HCT116 (cell line): ENCODE measurements at regions not wholly inside any gene's neighbourhood (a gene's known extent, or its start where the extent isn't known, plus 50 kb on each side); places are given as distances from the start of the nearest gene placed in this dataset.

Experiments used
- ATAC-seq: fragments of 200-7000 bp; cut with Tn5 transposase; 2 replicates; pipeline ENCODE4 v1.9.1; 2020; ENCODE audit warnings: mild to moderate bottlenecking, moderate library complexity
- BruUV-seq: library from RNA; stranded (reverse); fragments of 400-500 nt; replicated peaks from 2 replicates; lab custom pipeline; 2021; lab: Mats Ljungman, UMichigan
- CTCF ChIA-PET: fragments of 300-600 bp; sonication (Branson Sonifier 250); formaldehyde crosslinking; loops from one replicate; lab custom pipeline; 2021; ENCODE audit warnings: antibody characterized with exemption; lab: Charles Lee
- POLR2A ChIA-PET: fragments of 300-600, 350-600 bp; sonication (Branson Sonifier 250); formaldehyde crosslinking; loops from one replicate; lab custom pipeline; 2021; ENCODE audit warnings: antibody characterized with exemption; lab: Charles Lee
- RAD21 ChIA-PET, 2 experiments: fragments of 300-600 bp; sonication (Branson Sonifier 250); formaldehyde crosslinking; loops; one replicate each; lab custom pipeline; 2023; ENCODE audit warnings: low total read pairs in 2 of 2; ENCODE audit not compliant: uncharacterized antibody in 2 of 2, unreplicated experiment in 2 of 2, low non-redundant PET in 1 of 2; lab: Charles Lee
- DNase-seq: peaks from one replicate; pipeline ENCODE4 v3.0.0-alpha.2; 2010; ENCODE audit warnings: low read depth, low spot score
- H2AFZ ChIP-seq: fragments of 200-600 bp; shearing (Covaris generic), sonication (generic); 2 replicates; pipeline ENCODE4 v1.6.1; 2017; ENCODE audit warnings: low read depth, mixed run types, mixed read lengths, antibody characterized with exemption, low read length; ENCODE audit not compliant: poor library complexity, severe bottlenecking
- H3K27ac ChIP-seq: 2 replicates; pipeline ENCODE4 v1.5.1; 2012; ENCODE audit warnings: low read depth, low read length
- H3K27me3 ChIP-seq: fragments of 200-600 bp; sonication (generic); 2 replicates; pipeline ENCODE4 v1.6.1; 2016; ENCODE audit warnings: mixed run types, low read length, mixed read lengths; ENCODE audit not compliant: insufficient read depth
- H3K36me3 ChIP-seq, 2 experiments: fragments of 200-500 bp in 1 of 2; fragments of 200-600 bp in 1 of 2; sonication (Bioruptor generic) in 1 of 2; sonication (generic) in 1 of 2; 2 replicates each; pipeline versions ENCODE4 v1.5.1 to v1.6.1; 2014 to 2016; ENCODE audit warnings: low read length in 2 of 2, inconsistent platforms in 1 of 2, mixed read lengths in 1 of 2, mixed run types in 1 of 2; ENCODE audit not compliant: insufficient read depth in 2 of 2, control insufficient read depth in 1 of 2
- H3K4me1 ChIP-seq, 2 experiments: fragments of 200-600 bp in 1 of 2; sonication (generic) in 1 of 2; 2 replicates each; pipeline versions ENCODE4 v1.5.1 to v1.6.1; 2012 to 2017; ENCODE audit warnings: low read length in 2 of 2, inconsistent platforms in 1 of 2, mild to moderate bottlenecking in 1 of 2, mixed read lengths in 1 of 2, mixed run types in 1 of 2, moderate library complexity in 1 of 2; ENCODE audit not compliant: insufficient read depth in 2 of 2, control insufficient read depth in 1 of 2
- H3K4me2 ChIP-seq: fragments of 200-600 bp; sonication (generic); 2 replicates; pipeline ENCODE4 v1.6.1; 2017; ENCODE audit warnings: mixed run types, low read length, mixed read lengths
- H3K4me3 ChIP-seq, 2 experiments: fragments of 200-600 bp in 1 of 2; sonication (generic) in 1 of 2; replicated peaks in 1 of 2; 2 replicates each; pipeline ENCODE4 v1.5.1; 2011 to 2016; ENCODE audit warnings: low read length in 2 of 2, control low read depth in 1 of 2, low read depth in 1 of 2, mild to moderate bottlenecking in 1 of 2, mixed read lengths in 1 of 2, mixed run types in 1 of 2
- H3K79me2 ChIP-seq: fragments of 200-600 bp; sonication (generic); 2 replicates; pipeline ENCODE4 v1.6.1; 2017; ENCODE audit warnings: mild to moderate bottlenecking, mixed run types, low read length, moderate library complexity, mixed read lengths; ENCODE audit not compliant: insufficient read depth
- H3K9ac ChIP-seq: fragments of 200-600 bp; sonication (generic); 2 replicates; pipeline ENCODE4 v1.6.1; 2016; ENCODE audit warnings: low read length, mixed read lengths
- H3K9me2 ChIP-seq: fragments of 200-600 bp; sonication (generic), shearing (Covaris generic); 2 replicates; pipeline ENCODE4 v1.6.1; 2017; ENCODE audit warnings: mixed run types, mild to moderate bottlenecking, moderate library complexity; ENCODE audit not compliant: insufficient read depth
- H3K9me3 ChIP-seq, 2 experiments: fragments of 200-500 bp in 1 of 2; fragments of 200-600 bp in 1 of 2; sonication (Bioruptor generic) in 1 of 2; sonication (generic) in 1 of 2; 2 replicates each; pipeline ENCODE4 v1.6.1; 2014 to 2017; ENCODE audit warnings: low read length in 2 of 2, mixed read lengths in 2 of 2, inconsistent platforms in 1 of 2, low read depth in 1 of 2, mild to moderate bottlenecking in 1 of 2, mixed run types in 1 of 2, moderate library complexity in 1 of 2; ENCODE audit not compliant: control insufficient read depth in 1 of 2, insufficient read depth in 1 of 2
- H4K20me1 ChIP-seq: fragments of 200-600 bp; sonication (generic), shearing (Covaris generic); 2 replicates; pipeline ENCODE4 v1.6.1; 2017; ENCODE audit warnings: mixed run types, mild to moderate bottlenecking, moderate library complexity; ENCODE audit not compliant: insufficient read depth
- ATF3 ChIP-seq: IDR thresholded peaks from 2 replicates; pipeline ENCODE4 v1.6.1; 2012
- CBX3 ChIP-seq: IDR thresholded peaks from 2 replicates; pipeline ENCODE4 v1.6.1; 2012; ENCODE audit warnings: low read depth
- ELF1 ChIP-seq: IDR thresholded peaks from 2 replicates; pipeline ENCODE4 v1.6.1; 2012; ENCODE audit warnings: low read depth, borderline replicate concordance
- EZH2 ChIP-seq: fragments of 200-600 bp; sonication (generic); IDR thresholded peaks from 2 replicates; pipeline ENCODE4 v1.6.1; 2017; ENCODE audit warnings: antibody characterized with exemption, mixed run types
- EZH2phosphoT487 ChIP-seq: fragments of 200-600 bp; IDR thresholded peaks from 2 replicates; pipeline ENCODE4 v1.6.1; 2018; ENCODE audit warnings: antibody characterized with exemption, borderline replicate concordance
- FOSL1 ChIP-seq: IDR thresholded peaks from 2 replicates; pipeline ENCODE4 v1.6.1; 2012; ENCODE audit warnings: low read depth
- JUND ChIP-seq: IDR thresholded peaks from 2 replicates; pipeline ENCODE4 v1.6.1; 2012
- POLR2A ChIP-seq: IDR thresholded peaks from 2 replicates; pipeline ENCODE4 v1.7.0; 2011; ENCODE audit warnings: borderline replicate concordance; ENCODE audit not compliant: insufficient read depth, insufficient read length; ENCODE audit errors: extremely low read depth
- POLR2AphosphoS5 ChIP-seq: IDR thresholded peaks from 2 replicates; pipeline ENCODE4 v1.6.1; 2011; ENCODE audit warnings: mild to moderate bottlenecking, low read depth, low read length, moderate library complexity
- SIN3A ChIP-seq: IDR thresholded peaks from 2 replicates; pipeline ENCODE4 v1.6.1; 2012; ENCODE audit warnings: low read depth
- SP1 ChIP-seq: IDR thresholded peaks from 2 replicates; pipeline ENCODE4 v1.6.1; 2012; ENCODE audit warnings: low read depth
- YY1 ChIP-seq: IDR thresholded peaks from 2 replicates; pipeline ENCODE4 v1.6.1; 2011; ENCODE audit warnings: low read length, low read depth, moderate library complexity, mild to moderate bottlenecking; ENCODE audit not compliant: insufficient replicate concordance; ENCODE audit errors: extremely low read depth
- intact Hi-C: fragments of 100-400 bp; cut with micrococcal nuclease; formaldehyde crosslinking; loops from 2 replicates; pipeline ENCODE4 v1.10.0; 2022
- TF ChIP-seq, protein P1 (sequence below), 3 experiments: fragments of 200-600 bp in 1 of 3; sonication (generic) in 1 of 3; IDR thresholded peaks in 2 of 3; conservative IDR thresholded peaks in 1 of 3; 2 replicates each; pipeline ENCODE4 v1.5.1; 2012 to 2017; ENCODE audit warnings: low read depth in 2 of 3, low read length in 2 of 3, antibody characterized with exemption in 1 of 3, borderline replicate concordance in 1 of 3, control low read depth in 1 of 3, mild to moderate bottlenecking in 1 of 3, mixed read lengths in 1 of 3, mixed run types in 1 of 3, moderate library complexity in 1 of 3; ENCODE audit not compliant: insufficient read depth in 1 of 3
- TF ChIP-seq, protein P2 (sequence below): IDR thresholded peaks from 2 replicates; pipeline ENCODE4 v1.6.1; 2012
- TF ChIP-seq, protein P3 (sequence below): IDR thresholded peaks from 2 replicates; pipeline ENCODE4 v1.6.1; 2012; ENCODE audit warnings: low read depth

DNA sequence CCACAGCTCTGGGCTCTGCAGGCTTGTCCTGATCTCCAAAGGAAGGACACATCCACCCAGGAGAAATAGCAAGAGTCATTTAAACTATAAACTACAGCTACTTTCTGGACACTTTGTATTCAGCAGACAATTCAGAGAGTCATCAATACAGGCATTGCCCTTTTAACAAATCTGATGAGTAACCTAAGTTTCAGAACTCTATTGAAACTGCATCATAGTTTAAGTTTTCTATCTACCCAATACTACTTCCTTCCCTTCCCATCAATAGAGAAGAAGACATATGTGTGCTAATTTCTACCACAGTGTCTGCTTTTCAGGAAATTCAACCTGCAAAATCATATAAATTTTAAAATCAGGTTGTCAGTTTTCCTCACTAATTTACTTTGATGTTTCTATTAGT is 736.5 kb downstream of the IGSF11 start:
- intact Hi-C loops = no loop called here

More for the DNA sequence above, 736.5 kb downstream of the IGSF11 start:
- Histone ChIP-seq H2AFZ (no peak overlapping the region), H3K4me2 (no peak overlapping the region), H3K9ac (no peak overlapping the region), H3K36me3 (no peaks in the 10 kb centered on the region), H4K20me1 (no peaks in the 10 kb centered on the region), H3K4me1 (no peaks in the 10 kb centered on the region), H3K27ac (no peak overlapping the region), H3K9me3 (no peaks in the 10 kb centered on the region), H3K9me2 (no peaks in the 10 kb centered on the region), H3K27me3 (no peaks in the 10 kb centered on the region)
- POLR2A ChIA-PET = no interaction called here
- BruUV-seq = no TSS peak
- ATAC-seq = no peak
- CTCF ChIA-PET = no interaction called here
- DNase-seq = no peak
- RAD21 ChIA-PET = no interaction called here
- TF ChIP-seq, protein P1, sequence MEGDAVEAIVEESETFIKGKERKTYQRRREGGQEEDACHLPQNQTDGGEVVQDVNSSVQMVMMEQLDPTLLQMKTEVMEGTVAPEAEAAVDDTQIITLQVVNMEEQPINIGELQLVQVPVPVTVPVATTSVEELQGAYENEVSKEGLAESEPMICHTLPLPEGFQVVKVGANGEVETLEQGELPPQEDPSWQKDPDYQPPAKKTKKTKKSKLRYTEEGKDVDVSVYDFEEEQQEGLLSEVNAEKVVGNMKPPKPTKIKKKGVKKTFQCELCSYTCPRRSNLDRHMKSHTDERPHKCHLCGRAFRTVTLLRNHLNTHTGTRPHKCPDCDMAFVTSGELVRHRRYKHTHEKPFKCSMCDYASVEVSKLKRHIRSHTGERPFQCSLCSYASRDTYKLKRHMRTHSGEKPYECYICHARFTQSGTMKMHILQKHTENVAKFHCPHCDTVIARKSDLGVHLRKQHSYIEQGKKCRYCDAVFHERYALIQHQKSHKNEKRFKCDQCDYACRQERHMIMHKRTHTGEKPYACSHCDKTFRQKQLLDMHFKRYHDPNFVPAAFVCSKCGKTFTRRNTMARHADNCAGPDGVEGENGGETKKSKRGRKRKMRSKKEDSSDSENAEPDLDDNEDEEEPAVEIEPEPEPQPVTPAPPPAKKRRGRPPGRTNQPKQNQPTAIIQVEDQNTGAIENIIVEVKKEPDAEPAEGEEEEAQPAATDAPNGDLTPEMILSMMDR (IDR thresholded peaks at IDR 0.05 in 2 of 3, conservative IDR thresholded peaks at IDR 0.05 in 1 of 3; ENCODE audit: borderline replicate concordance in 1 of 3, insufficient read depth in 1 of 3, low read depth in 2 of 3, low read length in 2 of 3) = no peak
- no peak for TF ChIP-seq POLR2AphosphoS5
- TF ChIP-seq EZH2 = no peak
- TF ChIP-seq FOSL1 = no peak
- no peak for TF ChIP-seq CBX3
- no peak for TF ChIP-seq EZH2phosphoT487
- TF ChIP-seq, protein P2, sequence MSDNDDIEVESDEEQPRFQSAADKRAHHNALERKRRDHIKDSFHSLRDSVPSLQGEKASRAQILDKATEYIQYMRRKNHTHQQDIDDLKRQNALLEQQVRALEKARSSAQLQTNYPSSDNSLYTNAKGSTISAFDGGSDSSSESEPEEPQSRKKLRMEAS = no peak
- TF ChIP-seq POLR2A = no peak
- no peak for TF ChIP-seq YY1
- no peak for TF ChIP-seq JUND
- no peak for TF ChIP-seq ATF3
- no peak for TF ChIP-seq ELF1
- no peak for TF ChIP-seq SP1
- no peak for TF ChIP-seq SIN3A
- TF ChIP-seq, protein P3, sequence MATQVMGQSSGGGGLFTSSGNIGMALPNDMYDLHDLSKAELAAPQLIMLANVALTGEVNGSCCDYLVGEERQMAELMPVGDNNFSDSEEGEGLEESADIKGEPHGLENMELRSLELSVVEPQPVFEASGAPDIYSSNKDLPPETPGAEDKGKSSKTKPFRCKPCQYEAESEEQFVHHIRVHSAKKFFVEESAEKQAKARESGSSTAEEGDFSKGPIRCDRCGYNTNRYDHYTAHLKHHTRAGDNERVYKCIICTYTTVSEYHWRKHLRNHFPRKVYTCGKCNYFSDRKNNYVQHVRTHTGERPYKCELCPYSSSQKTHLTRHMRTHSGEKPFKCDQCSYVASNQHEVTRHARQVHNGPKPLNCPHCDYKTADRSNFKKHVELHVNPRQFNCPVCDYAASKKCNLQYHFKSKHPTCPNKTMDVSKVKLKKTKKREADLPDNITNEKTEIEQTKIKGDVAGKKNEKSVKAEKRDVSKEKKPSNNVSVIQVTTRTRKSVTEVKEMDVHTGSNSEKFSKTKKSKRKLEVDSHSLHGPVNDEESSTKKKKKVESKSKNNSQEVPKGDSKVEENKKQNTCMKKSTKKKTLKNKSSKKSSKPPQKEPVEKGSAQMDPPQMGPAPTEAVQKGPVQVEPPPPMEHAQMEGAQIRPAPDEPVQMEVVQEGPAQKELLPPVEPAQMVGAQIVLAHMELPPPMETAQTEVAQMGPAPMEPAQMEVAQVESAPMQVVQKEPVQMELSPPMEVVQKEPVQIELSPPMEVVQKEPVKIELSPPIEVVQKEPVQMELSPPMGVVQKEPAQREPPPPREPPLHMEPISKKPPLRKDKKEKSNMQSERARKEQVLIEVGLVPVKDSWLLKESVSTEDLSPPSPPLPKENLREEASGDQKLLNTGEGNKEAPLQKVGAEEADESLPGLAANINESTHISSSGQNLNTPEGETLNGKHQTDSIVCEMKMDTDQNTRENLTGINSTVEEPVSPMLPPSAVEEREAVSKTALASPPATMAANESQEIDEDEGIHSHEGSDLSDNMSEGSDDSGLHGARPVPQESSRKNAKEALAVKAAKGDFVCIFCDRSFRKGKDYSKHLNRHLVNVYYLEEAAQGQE = no peak
- TF ChIP-seq, all 23 proteins: peak for 0
- Histone ChIP-seq H3K79me2 (no peaks in the 10 kb centered on the region), H3K4me3 (no peak overlapping the region)
